ENCODE measurements at regions not wholly inside any gene's neighbourhood (a gene's known extent, or its start where the extent isn't known, plus 50 kb on each side); places are given as distances from the start of the nearest gene placed in this dataset.

DNA sequence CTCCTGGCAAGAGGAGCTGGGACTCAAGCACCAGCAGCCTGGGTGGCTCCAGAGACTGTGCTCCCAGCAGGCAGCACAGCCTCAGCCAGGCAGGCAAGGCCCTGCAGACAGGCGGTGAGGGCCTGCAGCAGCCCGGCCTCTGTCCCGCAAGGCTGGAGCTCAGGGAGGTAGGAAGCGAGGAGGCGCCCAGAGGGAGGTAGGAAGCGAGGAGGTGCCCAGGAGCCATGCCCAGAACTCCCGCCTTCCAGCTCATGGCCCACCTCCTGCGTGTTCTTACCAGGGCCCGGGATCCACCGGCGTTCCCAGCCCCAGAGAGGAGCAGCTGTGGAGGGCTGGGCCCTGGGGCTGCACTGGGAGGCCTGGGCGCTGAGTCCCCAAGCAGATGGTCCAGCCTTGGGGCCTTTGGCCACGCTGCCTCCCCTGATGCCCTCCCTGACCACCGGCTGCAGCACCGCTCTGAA lies 133.1 kb downstream of the HMX1 start:
- peak in 2 of 10 donors; percentile 3 to 74 for DNase-seq
- intact Hi-C loops (cut with DNase I) = no loop called here

DNA sequence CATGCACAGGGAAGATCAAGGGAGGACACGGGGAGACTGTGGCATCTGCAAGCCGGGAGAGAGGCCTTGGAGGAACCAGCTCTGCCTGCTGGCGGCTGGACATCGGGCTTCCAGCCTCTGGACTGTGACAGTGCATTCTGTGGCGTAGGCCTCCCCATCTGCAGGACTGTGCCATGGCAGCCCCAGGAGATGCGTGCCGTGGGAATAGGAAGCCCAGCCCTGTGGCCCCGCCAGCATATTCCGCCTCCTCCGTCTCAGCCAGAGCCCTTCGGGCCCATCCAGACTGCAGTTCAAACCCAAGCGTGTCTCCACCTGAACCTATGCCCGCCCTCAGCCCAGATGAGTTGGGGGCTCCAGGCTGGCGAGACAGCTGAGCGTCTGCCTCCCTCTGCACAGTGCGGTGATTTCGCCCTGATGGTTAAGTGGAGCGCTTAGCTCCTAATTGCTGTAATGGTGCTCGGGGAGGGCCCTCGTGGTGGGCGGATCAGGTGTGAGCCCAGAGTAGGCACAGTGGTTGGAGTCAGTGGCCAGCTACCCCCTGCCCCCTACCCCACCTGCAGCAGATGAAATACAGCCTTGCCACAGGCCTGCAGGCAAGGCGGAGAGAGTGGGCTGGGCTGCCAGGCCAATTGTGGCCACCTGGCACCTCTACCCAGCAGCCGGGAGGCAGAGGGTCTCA lies 133.9 kb downstream of the HMX1 start:
- intact Hi-C loops (cut with DNase I) = no loop called here
- peak in 1 of 10 donors; percentile 79 for DNase-seq

DNA sequence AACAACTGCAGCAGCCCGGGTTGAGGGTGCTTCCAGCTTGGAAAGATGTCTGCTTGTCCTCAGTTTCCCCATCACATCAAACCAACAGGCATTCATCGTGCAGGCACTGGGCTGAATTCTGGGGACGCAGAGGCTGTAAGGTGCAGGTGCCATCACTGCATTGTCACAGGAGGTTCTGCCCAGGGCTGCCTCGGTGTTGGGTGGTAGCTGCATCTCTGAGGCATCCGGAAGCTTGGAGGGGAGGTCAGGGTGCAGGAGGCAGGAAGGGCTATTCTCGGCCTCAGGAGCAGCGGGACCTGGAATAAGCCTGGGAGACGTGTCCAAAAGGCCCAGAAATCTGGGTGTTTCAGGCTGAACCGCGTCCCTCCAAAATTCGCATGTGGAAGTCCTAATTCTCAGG lies 134.6 kb downstream of the HMX1 start:
- intact Hi-C loops (cut with DNase I) = no loop called here
- DNase-seq = no peak

DNA sequence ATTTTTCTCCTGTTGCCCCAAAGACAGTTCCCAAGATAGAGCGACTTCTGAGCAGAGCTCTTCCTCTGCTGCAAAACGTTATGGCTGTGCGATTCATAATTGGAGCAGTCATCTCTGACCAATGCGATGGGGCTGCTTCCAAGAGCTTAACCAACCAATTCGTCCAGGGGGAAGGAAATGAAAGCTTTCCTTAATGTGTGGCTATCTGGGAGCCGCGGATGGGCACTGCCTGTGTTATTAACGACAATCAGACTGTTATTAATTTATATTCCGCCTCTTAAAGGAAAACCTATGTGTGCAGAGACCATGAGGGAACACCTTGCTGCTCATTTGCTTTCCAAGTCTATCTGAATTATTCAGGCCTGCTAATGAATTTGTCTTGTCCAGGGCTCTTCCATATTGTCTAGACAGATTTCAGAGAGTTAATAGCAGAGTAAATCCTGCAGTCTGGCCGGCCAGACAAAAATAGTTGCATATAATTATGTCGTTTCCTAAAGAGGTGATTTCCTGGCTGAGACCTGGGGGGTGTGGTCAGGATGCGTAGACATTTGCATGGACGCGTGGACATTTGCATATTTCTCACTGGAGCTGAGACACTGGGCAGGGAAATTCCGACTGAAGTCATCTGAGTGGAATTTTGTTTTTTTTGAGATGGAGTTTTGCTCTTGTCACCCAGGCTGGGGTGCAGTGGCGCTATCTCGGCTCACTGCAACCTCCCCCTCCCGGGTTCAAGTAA lies 135.4 kb downstream of the HMX1 start:
- DNase-seq = no peak
- intact Hi-C loops (cut with DNase I) = no loop called here

DNA sequence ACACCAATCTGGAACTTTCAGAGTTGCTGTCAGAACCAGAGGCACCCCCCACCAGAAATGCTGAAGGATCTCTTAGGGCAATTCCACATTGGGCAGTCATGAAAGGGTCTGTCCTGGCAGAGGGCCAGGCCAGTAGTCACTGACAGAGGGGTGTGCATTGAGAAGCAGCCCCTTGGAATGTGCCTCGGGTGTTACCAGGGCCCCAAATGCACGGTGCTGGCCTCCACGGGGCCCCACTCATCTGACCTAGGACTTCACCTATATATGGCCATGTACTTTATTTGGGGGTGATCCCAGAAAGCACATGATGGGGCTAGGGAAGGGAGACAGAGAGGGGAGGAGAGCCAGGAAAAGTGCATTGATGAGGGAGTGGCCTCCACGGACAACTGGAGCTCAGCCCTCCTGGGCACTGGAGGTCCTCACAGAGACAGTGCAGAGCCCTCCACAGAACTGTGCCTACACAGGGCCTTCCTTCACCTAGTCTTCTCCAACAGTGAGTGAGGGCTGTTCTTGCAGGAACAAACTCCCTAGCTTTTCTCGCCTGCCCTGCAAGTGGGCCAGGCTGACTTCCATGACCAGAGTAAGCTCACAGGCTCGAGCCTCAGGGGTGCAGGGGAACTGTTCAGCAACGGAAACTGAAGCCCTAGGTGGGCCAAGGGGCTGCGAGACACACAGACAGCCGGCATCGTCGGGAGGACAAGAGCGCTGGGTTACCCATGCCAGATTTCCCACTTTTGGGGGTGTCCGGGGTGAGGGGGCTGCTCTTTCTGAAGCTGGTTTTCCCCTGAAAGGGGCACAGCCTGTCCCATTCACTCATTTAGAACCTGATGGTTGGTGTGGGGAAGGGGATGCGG lies 136.2 kb downstream of the HMX1 start:
- intact Hi-C loops (cut with DNase I) = no loop called here
- DNase-seq = peak in 1 of 10 donors; percentile 2

DNA sequence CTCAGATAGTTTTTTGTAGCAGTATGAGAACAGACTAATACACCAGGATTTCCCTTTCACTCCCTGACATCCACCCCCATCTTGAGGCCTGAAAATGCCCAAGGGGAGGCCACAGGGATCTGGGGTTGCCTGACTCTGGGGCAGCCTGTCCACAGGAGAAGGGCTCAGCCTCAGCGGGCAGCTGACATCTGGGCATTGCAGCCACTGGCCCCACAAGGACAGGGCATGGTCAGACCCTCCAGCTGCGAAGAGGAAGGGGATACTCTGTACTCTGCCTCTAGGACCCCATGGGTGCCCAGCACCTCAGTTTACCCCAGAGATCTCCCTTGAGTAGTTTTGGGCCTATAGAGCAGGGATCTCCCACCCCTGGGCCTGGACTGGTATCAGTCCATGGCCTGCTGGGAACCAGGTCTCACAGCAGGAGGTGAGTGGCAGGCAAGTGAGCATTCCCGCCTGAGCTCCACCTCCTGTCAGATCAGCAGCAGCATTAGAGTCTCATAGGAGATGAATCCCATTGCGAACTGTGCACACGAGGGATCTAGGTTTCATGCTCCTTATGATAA lies 138.9 kb downstream of the HMX1 start:
- intact Hi-C loops (cut with DNase I) = no loop called here
- peak in 2 of 10 donors; percentile 4 to 49 for DNase-seq

DNA sequence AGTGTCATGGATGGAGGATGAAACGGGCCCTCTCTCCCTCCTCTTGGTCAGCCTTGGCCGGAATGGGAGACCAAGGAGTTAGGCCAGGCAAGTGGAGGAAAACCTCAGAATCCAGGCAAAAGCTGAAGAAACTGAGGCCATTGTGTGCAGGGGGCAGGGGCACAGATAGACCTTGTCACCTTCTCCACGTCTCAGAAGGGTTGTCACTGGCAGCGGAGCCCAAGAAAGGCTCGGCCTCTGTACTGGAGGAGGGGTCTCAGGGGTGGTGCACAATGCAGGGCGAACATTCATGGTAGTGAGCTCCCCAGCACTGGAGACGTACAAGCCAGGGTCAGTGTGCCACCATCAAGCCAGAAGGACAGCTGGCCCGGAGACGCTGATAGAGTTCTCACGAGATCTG lies 139.5 kb downstream of the CPZ start:
- intact Hi-C loops (cut with DNase I) = no loop called here
- peak in 2 of 10 donors; percentile 1 to 36 for DNase-seq

DNA sequence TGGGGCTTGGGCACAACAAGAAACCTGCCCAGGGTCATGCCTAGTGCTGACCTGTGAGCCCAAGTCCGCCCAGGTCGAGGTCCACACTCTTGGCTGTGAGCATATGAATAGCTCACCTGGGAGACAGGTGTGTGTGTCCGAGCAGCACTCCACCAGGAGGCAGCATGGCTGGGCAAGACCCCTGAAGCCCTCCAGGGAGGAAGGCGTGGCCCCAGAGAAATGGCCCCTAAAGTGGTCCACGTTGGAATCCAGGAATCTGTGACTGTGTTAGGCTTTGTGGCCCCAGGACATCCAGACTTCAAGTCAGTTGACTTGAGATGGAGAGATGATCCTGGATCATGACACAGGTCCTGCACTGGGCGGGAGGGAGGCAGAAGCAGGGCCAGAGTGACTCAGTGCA lies 138.8 kb downstream of the CPZ start:
- DNase-seq = peak in 1 of 10 donors; percentile 62
- intact Hi-C loops (cut with DNase I) = no loop called here

DNA sequence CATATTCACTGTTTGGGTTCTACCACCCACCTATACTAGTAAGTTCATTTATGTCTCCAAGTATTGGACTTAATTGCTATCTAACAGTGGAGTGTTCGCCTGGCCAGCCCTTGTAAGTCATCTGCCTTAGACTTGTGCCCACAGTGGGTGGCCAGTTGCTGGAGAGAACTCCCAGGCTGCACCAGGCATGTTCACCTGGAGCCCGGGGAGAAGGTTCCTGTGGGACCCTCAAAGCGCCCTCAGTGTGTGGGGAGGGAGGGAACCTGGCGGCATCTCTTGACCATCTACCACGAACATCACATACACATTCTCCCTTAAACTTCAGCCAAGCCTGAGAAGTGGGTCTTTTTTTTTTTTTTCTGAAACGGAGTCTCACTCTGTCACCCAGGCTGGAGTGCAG lies 138.1 kb downstream of the CPZ start:
- DNase-seq = peak in 1 of 10 donors; percentile 39
- intact Hi-C loops (cut with DNase I) = no loop called here

DNA sequence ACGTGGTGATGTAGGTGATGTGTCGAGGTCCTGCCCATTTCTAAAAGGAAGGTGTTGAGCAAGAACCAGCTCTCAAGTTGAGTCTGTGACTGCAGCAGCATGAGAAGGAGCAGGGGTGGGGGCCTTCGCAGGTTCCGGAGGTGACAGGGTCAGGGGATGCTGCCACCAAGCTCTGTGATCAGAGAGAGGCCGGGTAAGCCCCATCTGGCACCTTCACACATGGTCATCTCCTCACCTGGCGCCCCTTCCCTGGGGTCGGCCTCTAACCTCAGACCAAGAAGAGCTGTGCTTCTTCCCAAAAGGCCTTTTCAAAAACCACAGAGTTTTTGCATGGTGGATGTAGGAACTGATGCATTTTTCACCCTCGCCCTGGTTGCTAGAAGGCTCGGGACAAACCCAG lies 137.6 kb downstream of the CPZ start:
- DNase-seq = peak in 2 of 10 donors; percentile 4 to 67
- intact Hi-C loops (cut with DNase I) = no loop called here

DNA sequence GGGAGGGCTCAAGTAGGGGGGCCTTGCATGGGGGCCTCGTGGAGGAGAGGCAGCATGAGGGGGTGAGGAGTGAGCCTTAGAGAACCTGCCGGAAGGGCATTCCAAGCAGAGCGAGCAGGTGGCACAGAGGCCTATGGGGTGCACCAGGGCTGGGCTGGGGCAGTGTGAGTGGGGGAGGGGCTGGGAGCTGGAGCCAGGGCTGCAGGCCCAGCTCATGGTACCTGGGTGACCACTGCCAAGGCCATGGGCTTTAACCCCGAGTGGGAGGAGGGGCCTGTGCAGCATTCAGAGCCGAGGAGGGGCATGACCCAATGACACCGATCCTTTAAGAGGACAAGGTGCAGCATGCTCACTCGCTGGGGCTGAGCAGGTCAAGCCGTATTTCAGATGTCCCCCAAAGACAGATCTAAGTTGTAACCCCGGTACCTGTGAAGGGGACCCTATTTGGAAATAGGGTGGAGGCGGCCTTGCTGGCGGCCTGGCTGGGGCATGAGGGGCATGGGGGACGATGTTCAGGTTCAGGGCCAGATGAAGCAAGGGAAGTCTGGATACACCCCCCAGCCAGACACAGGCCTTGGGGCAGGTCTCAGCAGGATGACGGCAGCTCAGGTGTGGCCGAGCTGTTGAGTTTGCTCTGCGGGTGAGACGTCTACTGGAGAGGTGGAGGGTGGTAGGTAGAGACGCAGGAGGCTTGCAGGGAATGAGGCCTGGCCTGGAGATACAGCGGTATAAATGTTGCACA lies 137.0 kb downstream of the CPZ start:
- intact Hi-C loops (cut with DNase I) = no loop called here
- peak in 2 of 10 donors; percentile 4 to 65 for DNase-seq

DNA sequence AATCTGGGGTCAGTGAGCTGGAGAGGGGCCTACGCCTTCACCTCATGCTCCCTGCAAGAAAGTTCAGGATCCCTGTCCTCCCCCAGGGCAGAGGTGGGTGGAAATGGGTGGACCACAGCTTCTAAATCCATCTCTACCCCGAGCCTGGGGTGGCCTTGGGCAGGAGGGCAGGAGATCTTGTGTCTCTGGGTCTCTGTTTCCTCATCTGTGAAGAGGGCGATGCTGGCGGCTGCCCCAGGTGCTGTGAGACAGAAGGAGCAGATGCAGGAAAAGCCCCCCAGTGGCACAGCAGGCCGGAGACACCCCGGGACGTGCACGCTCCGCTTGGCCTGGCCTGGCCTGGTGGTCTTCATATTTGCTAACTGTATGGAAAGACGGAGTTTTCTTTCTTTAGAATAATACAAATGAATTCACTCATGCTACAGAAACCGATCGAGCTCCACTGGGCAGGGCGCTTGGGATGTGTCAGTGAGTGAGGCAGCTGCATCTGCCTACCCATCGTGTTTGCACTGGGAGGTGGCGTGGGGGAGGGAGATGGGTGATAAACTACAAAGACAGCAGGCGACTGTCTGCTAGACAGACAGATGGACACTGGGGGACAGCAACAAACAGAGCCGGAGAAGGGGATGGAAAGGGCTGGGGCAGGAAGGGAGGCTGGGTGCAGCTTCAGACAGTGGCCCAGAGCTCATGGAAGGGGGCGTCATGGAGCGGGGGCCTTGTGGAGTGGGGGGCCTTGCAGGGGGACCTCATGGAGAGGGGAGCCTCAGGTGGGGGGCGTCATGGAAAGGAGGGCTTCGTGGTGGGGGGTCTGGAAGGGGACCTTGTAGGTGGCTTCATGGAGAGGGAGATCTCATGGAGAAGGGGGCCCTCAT lies 136.2 kb downstream of the CPZ start:
- DNase-seq = peak in 4 of 10 donors; percentile 5 to 76 (median 38)
- intact Hi-C loops (cut with DNase I) = no loop called here

DNA sequence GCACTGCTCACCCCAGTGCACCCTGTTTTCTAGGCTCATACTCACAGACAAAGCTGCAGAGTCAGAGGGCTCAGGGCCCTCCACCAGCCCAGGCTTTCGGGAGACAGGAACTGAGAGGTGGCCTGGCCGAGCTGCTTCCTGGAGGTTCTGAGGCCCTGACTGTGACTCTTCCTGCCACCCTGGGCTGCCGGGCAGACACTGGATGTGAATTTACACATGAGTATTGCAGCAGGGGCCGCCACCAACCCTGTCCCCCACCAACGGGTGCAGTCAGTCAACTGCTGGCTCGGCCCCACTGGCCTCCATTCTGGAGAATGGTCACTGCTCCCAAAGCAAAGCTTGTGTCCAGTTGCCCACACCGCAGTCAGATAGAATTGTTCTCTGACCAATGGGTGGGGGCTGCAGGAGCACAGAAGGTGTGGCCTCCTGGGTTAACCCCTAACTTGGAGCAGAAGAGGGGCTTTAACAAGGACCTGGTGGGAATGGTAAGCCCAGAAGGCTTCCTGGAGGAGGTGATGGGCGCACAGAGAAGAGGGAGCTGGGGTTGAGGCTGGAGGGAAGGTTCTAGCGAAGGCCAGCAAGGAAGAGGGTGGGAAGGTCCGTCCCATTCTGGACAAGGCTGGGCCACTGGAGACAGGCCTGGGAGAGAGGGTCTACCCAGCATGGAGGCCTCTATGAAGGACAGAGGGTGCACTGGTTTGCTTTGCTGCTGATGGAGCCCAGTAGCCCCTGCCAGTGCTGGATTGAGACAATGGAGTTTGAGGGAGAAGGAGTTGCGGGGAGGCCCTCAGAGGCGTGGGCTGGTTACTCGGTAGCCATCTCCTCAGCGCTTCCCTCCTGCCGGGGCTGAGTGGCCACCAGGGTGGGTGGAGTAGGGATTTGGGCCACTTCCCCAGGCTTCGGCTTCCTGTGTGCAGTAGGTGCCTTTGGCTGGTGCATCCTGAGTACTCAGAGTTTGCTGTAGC lies 135.3 kb downstream of the CPZ start:
- intact Hi-C loops (cut with DNase I) = no loop called here
- peak in 3 of 10 donors; percentile 5 to 71 (median 8) for DNase-seq

DNA sequence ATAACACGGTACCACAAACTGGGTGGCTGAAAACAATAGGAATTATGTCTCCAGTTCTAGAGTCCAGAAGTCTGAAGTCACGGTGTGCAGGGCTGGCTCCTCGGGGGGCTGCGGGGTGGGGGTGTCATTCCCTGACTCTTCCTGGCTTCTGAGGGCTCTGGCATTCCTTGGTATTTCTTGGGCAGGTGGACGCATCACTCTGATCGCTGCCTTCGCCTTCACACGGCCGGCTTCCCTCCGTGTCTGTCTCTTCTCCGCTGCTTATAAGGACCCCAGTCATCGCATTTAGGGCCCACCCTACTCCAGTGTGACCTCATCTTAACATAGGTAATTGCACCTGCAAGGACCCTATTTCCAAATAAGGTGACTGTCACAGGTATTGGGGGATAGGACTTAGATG lies 134.6 kb downstream of the CPZ start:
- DNase-seq = peak in 1 of 10 donors; percentile 47
- intact Hi-C loops (cut with DNase I) = no loop called here

DNA sequence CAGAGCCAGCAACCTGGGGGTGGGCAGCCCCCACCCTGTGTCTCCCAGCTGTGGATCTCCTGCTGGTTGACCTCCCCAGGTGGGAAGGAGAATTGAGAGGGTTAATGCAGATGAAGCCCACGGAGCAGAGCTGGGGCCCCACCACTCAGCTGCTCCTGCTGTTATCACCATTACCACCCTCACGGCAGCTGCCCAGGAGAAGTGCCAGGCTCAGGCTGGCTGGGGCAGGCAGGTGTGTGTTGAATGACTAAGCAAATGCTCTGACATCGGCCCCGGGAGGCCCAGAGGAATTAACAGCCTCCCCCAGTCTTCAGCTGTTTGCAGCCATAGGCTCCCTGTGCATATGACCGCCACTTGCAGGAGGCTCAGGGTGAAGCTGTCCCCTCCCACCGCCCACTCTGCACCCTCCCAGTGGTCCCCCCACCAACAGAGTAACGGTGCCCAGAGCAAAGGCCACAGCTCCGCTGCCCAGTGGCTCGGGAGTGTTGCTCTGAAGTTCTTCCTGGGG lies 133.8 kb downstream of the CPZ start:
- DNase-seq = peak in 4 of 10 donors; percentile 5 to 78 (median 22)

DNA sequence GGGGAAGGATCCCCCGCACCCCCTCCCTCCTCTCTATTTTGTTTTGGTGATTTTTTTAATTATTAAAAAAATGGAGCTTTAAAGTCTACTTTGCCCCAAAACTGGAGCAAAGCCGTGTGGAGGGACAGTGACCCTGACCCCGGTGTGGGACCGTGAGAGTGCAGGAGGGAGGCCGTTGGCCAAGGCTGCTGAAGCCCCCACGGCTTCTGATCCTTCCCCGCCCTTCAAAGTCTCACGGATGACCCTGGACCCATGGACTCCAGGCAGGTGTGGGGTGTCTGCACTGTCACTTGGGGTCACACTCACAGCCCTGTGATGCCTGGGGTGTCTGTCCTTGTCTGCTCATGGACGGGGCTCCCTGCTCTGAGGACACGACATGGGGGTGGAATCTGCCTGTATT lies 133.3 kb downstream of the CPZ start:
- peak in 2 of 10 donors; percentile 1 to 59 for DNase-seq
- intact Hi-C loops (cut with DNase I) = no loop called here

More for the DNA sequence above, 133.8 kb downstream of the CPZ start:
- intact Hi-C loops (cut with DNase I) = no loop called here

DNA sequence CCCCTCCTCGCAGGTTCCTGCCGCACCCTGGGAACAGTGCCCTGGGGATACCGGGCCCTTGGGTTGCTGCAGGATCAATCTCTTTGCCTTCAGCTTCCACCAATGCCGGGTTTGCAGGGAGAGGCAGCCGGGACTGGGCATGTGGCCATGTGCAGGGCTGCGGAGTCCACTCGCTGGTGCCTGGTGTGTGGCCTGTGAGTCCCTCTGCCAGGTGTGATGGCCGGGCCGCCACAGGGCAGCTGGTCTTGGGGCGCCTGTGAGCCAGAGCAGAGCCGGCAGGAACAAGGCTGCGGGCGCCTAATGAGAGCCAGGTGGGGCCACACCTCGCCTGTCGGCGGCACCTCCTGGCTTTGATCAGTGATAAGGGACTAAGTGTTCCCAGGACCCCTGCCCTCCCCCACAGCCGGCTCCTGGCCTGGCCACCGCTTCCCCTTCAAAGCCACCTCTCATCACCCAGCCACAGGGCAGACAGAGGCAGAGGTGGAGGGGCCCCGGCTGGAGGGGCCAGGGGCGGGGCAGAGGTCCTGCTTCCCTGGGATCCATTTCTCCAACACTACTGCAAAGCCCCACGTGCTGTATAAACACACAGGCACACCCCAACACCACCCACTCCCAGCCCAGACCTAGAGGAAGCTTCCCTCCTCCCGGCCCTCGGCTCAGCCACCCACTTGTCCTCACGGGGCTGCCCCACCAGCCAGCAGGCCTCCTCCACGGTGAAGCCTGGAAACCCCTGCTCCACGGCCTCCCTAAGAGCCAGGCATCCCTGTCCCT lies 132.7 kb downstream of the CPZ start:
- intact Hi-C loops (cut with DNase I) = no loop called here
- peak in 5 of 10 donors; percentile 8 to 81 (median 44) for DNase-seq
